ENCODE measurements at regions not wholly inside any gene's neighbourhood (a gene's known extent, or its start where the extent isn't known, plus 50 kb on each side); places are given as distances from the start of the nearest gene placed in this dataset.

DNA sequence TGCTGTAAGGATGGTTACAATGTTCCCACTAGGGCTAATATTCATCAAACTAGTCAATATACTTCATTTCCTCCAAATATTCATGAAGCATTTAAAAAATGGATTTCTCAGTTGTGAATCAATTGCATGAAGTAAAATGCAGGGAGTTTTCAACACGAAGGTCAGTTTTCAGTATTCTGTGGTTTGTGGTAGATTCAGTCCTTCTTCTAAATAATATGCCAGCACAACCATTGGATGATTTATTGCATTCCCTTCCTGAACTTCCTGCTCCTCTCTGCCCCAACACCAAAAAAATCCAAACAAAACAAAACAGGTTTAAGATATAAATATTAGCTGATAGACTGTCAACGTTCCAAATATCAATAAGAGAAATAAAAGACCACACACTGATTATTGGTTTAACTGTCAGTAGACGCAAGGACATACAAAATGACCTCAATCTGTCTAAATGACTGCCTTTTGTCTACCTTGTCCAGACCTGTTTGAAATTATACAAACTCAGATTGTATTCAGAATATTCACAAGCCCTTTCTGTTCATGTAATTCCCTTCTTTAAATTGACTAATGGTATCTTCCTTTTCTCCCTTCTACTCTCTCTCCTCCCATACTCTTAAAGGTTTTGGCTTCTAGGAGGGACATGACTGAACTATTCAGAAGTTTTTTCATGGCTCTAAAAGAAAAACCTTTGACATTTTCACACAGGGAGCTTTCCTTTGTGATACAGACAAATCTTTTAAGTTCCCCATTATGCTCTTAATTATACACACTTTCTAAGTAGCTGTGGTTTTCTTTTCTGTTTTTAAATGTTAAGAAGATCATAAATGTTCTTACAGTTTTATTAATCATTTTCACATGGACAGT is 92.6 kb upstream of the STT3B start:
- DNase-seq: no peak

DNA sequence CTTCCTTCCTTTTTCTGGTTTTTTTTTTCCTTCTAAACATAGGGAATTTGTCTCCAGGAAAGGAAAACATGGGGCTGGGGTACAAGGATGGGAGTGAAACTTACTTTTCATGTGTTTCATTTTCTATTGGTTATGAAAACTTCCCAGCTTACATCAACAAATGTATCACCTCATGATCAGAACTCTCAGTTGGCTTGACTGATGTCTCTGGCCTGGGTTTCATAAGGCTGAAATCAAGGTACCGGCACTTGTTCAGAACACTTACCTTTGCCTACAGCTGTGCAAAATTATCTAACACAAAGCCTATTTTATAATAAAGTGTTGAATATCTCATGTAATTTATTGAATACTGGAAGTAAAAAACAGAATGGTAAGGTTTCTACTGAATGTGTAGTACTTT is 91.8 kb upstream of the STT3B start:
- no peak for DNase-seq

DNA sequence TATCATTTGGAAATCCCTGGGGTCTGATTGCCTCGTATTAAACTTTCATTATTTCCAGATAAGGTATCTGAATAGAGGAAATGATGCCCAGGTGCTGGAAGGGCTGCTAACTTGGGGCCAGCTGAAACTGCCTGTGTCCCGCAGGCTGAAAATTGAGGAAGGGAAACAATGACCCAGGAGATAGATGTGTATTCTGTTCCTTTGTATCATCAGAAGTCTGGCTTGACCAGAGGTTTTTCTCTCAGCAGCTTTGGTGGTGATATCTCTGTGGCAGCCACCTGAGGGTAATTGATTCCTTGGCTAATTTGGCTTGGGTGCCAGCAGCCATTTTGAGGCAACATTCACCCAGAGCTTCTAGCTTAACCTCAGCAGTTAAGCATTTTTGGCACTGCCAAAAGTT is 90.0 kb upstream of the STT3B start:
- no peak for DNase-seq

DNA sequence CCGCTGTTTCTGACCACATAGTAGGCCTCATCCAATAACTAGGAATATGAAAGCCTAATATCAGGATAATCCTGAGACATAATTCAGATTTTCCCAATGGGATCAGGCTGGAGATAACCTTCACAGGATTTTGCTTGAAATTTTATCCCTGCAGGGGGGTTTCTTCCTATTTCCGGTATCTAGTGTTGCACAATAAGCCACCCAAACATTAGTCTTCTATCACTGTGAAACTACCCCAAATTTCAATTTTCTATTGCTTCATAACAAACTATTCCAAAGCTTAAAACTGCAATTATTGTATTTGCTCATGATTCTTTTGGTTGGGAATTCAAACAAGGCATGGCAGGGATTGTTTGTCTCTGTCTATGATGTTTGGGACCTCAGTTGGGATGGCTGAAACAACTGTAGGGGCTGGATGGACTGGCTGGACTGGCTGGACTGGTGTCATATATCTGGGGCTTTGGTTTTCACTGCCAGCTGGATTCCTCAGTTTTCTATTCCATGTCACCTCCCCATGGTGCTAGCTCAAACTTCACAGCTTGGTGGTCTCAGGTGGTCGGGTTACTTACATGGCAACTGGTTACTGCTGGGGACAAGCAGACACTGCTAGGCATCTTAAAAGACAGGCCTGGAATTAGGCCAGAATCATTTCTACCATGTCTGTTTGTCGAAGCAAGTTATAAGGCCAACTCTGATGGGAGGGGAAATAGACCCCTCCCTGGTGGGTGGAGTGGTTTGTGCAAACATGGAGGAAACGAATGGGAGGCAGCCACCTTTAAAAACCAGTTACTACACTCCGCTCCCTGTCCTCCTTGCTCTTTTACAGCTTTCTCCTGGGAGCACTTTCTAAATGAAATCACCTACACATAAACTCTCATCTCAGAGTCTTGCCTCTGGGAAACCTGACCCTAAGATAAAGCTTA is 88.2 kb upstream of the STT3B start:
- no peak for DNase-seq

DNA sequence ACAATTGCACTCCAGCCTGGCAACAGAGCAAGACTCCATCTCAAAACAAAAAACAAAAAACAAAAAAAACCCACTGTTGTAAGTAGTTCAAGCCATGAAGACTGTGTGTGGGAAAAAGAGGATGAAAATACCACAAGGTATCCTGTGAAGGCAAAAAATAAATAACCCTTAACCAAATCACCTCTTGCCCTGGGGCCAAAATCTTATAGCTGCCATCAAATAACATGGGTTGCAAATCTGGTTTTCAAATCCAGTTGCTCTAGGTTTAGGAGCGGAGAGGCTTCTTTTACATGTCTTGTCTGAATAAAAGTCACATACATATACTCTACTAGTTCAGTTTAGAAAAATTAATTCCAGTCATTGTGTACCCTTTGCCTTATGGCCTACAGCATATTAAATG is 87.0 kb upstream of the STT3B start:
- DNase-seq: no peak

DNA sequence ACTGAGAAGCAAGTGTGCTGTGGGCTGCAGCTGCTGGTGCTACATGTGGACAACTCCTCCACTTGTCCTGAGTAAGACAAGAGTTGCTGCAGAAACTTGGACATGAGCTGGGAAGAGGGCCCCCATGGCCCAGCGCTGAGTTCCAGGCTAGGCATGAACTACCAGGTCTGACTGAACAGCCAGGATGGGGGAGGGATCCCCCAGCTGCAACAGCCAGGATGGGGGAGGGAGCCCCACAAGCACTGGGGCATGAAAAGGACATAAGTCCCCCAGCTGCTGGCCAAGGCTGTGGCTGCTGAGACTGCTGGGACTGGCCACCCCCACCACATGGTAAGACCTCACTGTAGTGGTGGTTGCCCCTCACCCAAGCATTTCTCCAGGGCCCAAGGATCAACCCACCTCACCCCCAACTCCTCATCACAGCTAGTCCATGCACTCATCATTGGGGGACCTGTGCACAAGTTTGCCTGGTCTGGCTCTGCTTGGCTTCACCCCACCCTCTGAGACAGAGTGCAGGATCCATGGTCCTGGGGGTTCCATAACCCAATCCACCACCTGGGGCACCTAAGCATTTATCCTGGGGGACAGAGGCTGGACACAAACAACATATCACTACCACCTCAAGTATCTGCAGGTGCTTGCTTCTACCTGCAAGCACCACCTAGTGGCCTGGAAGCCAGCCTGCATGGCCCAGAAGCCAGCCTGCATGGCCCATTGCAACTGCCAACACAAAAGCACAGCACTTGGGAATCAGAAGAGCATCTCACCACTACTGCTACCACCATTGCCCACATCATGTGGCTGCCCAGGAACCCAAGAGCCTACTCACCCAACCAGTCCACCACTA is 84.5 kb upstream of the STT3B start:
- DNase-seq: no peak

DNA sequence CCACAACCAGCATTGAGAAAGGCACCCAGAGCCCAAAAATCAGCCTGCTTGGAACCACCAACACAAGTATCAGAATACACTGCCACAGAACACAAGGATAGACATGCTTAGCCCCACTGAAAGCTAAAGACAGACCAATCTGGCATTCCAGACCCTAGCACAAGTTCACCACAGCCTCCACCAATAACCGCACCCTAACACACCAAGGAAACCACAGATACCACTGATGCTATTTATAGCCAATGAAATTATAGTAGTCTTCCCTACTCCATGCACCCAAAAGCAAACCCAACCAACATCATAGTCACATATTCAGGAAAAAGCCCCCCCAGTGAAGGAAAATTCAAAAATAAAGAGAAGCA is 83.9 kb upstream of the STT3B start:
- no peak for DNase-seq

DNA sequence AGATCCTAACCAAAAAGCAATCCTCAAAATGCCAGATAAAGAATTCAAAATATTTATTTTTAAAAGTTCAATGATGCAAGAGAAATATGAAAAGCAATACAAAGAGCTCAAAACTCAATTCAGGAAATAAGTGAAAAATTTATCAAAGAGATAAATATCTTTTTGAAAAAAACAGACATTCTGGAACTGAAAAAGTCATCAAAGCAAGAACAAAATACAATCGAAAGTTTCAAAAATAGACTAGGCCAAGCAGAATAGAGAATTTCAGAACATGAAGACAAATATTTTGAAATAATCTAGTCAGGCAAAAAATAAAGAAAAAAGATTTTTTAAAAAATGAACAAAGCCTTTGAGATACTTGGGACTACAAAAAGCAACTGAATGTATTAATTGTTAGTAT is 83.4 kb upstream of the STT3B start:
- DNase-seq: no peak

DNA sequence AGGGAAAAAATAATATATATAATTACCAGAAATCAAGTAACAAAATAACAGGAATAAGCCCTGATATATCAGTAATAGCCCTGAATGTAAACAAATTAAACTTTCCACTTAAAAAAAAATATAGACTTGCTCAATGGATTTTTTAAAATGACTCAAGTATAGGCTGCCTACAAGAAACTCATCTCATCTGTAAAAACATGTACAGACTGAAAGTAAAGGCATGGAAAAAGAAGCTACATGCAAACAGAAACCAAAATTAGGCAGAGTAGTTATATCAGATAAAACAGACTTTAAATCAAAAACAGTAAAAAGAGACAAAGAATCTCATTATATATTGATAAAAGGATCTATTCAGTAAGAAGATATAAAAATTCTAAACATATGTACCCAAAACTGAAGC is 82.4 kb upstream of the STT3B start:
- DNase-seq: no peak

DNA sequence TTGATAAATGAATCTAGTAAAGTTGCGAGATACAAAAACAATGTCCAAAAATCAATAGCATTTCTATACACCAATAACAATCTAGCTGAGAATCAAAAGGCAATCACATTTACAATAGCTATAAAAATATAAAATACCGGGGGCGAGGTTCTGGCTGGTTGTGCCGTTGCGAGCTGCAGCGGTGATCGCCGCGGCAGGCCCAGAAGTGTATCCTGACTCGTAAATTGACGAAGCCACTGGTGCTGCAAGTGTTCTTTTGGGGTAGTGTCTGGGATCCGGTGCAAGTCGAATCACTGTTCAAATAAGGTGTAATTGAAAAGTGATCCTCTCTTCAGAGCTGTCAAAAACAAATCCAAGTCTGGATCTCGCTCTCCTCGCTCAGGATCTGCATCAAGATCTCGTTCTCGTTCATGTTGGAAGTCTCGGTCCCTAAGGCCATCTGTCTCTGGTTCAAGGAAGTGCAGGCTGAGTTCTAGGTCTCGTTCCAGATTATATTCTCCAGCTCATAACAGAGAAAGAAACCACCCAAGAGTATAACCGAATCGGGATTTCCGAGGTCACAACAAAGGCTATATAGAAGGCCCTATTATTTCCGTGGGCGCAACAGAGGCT is 80.1 kb upstream of the STT3B start:
- no peak for DNase-seq

DNA sequence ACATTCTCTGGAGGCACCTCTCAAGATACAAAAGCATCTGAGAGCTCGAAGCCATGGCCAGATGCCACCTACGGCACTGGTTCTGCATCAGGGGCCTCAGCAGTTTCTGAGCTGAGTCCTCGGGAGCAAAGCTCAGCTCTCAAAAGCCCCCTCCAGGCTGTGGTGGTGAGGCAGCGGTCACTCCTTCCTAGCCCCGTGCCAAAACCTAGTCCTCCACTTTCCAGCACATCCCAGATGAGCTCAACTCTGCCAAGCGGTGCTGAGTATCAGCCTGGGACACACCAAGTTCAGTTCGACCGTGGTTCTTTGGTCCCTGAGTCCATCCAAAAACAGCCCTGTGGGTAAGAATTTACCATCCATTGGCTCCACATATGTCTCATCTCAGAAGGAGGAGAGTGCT is 79.3 kb upstream of the STT3B start:
- DNase-seq: no peak

DNA sequence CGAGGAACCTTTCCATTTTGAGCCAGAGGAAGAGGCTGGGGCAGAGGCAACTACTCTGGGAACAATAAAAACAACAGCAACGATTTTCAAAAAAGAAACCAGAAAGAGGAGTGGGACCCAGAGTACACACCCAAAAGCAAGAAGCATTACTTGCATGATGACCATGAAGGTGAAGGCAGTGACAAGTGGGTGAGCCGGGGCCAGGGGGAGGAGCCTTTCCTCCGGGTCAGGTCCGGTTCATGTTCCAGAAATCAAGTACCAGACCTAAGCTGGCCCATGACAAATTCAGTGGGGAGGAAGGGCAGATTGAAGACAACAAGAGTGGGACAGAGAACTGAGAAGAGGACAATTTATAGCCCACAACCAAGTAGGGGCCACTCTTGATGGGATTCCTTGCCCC is 77.2 kb upstream of the STT3B start:
- no peak for DNase-seq

DNA sequence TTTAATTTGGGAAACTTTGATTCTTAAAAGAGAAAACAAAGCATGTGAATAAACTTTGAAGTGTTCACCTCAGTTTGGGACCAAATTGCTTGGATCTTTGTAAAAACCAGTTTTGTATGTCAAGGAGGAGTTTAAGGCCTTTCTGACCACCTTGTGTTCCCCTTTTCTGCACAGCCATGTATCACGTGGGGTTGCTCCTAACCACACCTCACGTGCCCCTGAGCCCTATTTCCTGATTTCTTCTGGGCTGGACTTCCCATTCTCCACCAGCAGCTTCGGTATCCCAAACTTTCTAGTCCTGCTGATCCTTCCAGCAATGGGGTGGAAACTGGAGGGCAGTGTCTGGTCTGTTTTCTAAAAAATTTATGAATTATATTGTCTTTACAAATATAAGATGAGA is 76.4 kb upstream of the STT3B start:
- no peak for DNase-seq

DNA sequence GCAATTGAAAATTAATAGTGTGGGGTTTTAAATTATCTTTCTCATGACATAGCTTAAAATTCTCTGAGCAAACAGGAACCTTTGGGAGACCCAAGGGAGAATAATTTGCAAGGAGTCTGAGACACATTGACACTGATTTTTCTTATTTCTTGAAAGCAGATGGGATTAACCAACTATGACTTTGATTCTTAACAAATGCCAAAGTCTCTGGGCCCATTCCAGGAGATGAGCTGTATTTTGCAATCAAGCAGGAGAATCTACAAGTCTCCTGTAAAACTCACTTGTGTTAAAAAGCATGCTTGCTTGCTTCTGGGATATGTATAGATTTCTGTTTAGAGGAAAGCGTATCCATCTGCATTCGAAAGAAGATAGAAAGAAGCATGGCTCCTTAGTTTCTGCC is 71.3 kb upstream of the STT3B start:
- DNase-seq: no peak

DNA sequence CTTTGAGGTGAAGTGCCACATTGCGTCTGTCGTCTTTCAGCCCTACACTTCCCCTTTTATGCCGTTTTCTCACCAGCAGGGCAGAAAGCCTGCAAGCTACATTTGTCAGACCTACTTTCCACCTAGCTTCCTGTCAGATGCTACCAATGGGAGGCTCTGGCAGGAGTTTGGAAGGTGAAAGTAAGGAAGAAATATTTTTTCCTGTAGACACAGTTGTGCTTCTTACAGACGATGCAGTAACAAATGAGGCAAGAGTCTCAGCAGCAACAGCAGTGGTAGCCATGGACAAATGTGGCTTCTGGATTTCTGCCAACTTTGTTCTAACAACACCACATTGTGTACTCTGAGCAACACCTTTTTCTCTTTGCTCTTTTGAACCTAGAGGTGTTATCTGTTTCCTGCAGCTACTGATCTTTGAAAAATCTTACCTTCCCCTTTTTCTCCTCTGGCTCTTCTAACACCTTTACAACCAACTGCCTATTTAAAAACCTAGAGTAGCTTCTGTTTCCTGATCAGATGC is 70.6 kb upstream of the STT3B start:
- DNase-seq: no peak

DNA sequence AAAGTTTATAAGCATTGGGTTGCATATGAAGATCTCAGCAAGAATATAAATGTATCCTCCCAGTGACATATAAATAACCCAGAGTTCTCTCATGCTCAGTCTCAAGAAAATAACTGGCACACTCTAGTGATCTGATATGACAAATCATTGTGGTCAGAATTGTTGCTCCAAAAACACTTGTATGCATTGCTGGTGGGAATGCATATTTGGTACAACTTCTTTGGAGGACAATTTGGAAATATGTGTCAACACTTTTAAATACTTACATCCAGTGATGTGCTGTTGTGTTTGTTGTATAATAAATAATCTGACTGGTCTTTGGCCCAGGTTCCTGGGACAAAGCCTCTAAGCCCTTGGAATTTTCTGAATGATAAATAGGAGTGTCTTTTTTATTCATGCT is 66.7 kb upstream of the STT3B start:
- DNase-seq: peak; percentile 34

DNA sequence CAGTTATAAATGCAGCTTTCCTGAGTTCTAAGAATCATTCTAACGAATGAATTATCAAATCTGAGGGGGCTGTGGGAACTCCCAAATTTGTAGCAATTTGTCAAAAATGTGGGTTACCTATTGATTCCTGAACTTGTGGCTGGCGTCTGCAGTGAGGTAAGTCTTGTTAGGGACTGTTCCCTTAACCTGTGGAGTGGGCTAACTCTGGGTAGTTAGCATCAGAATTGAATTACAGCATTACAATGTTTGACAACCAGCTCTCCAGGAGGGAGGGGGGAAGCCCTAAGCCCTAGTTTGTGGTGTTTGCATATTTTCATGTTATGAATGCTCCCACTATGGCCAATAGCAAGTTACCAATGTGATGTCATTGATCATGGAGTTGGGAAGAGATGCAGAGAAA is 65.9 kb upstream of the STT3B start:
- DNase-seq: no peak

DNA sequence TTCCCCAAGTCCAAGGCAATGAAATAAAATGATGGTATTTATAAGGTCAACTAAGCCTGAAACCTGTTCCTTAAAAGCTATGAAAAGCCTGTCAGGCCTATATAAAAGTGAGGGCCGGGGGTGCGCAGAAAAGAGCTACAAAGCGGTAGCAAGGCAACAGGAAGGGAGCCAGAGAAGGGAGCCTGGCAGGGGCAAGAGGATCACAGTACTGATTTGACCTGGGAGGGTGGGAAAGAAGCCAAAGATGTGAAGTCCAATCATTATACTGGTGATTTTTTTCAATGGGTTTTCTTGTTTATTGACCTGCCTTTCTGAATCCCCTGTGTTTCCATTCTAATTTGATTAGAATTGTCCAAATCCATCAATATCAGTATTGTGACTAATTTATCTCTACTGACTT is 64.3 kb upstream of the STT3B start:
- DNase-seq: no peak

DNA sequence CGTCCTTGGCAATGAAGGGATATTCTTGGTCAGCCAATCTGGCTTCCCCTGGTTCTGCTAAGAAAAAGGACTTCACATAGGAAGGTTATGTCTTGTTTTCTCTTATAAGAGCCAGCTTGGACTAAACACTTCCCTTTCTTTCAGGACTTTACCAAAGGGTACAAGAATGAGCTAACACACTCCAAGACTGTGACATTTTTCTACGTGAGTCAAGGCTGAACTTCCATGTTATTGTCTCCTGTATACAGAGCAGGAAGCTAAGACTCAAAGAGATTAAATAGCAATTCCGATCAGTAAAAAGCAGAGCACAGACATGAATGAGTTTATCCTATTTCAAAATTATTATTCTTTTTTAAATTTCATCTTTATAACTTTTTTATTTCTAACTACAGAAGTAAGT is 63.3 kb upstream of the STT3B start:
- DNase-seq: no peak

DNA sequence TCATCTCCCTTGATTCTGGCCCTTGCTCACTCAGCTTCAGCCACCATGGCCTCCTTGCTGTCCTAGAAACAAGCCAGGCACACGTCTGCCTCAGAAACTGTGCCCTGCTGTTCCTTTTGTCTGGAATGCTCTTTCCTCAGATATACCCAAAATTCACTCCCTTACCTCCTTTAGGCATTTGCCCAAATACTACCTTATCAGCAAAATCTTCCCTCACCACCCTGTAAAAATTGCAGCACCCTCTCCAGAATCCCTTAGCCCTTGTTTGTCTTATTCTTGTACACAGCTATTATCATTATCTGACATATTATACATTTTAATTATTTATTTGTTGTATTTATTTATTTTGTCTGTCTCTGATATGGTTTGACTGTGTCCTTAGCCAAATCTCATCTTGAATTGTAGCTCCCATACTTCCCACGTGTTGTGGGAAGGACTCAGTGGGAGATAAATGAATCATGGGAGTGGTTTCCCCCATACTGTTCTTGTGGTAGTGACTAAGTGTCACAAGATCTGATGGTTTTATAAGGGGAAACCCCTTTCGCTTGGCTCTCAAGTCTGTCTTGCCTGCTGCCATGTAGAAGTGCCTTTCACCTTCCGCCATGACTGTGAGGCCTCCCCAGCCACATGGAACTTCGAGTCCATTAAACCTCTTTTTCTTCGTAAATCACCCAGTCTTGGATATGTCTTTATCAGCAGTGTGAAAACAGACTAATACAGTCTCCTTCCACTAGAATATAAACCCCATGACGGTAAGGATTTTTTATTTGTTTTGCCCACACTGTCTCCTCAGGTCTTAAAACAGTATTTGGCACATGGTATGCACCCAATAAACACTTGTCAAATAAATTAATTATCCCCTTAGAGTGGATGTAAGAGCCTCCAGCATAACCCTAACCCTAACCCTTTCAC is 60.0 kb upstream of the STT3B start:
- peak; percentile 58 for DNase-seq

DNA sequence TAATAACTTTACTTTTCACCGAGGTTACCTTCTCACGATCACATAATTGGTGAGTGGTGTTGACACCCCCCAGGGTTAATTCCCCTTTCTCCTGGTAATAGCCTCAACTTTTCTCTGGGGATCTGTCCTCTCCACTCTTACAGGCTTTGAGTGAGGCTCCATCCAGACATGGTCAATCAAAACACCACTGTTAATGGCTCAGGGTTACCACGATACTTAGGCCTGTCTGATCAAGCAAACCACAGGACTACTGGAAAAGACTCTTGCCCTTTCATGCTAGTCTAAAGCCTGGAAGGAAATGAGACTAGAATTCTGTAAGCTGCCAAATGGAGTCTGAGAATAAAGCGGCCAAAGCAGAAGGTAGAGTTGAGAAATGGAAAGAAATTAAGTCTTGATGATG is 56.5 kb upstream of the STT3B start:
- no peak for DNase-seq

DNA sequence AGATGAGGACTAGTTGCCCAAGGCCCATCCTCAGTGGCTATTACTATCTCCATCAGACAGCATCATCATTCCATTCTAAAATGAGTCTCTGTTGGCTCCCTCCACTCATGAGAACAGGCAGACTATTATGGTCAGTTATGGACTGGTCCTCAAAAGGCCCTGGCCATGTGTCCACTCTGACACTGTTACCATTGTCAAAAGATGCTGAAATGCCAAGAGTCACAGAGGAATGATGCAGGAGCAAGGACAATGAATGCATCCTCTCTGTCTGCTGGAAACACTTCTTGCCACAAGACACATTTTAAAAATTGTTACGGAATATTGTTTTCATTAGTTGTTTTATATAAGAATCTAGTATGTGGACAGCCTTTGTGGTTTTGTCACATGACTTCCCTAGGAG is 53.3 kb upstream of the STT3B start:
- DNase-seq: no peak

Data from fibroblast of skin of right biceps (primary cell).